Type B pancreatic cell (in vitro differentiated cells): ENCODE measurements at regions not wholly inside any gene's neighbourhood (a gene's known extent, or its start where the extent isn't known, plus 50 kb on each side); places are given as distances from the start of the nearest gene placed in this dataset.

Source experiments
- DNase-seq: peaks from one replicate; pipeline ENCODE4 v3.0.0; 2021; ENCODE audit warnings: mixed read lengths; ENCODE audit not compliant: unreplicated experiment; ENCODE audit errors: extremely low spot score
- H3K27ac Mint-ChIP-seq: 2 replicates; pipeline ENCODE4 v1.8.0; 2021; ENCODE audit warnings: mild to moderate bottlenecking, mixed read lengths
- H3K27me3 Mint-ChIP-seq: 2 replicates; pipeline ENCODE4 v1.8.0; 2021; ENCODE audit warnings: mixed read lengths
- H3K36me3 Mint-ChIP-seq: 2 replicates; pipeline ENCODE4 v1.8.0; 2021; ENCODE audit warnings: mixed read lengths
- H3K4me1 Mint-ChIP-seq: one replicate; pipeline ENCODE4 v1.8.0; 2021; ENCODE audit warnings: mixed read lengths; ENCODE audit not compliant: unreplicated experiment
- H3K4me3 Mint-ChIP-seq: 2 replicates; pipeline ENCODE4 v1.8.0; 2021; ENCODE audit warnings: mild to moderate bottlenecking, mixed read lengths
- H3K9me3 Mint-ChIP-seq: 2 replicates; pipeline ENCODE4 v1.8.0; 2021; ENCODE audit warnings: mixed read lengths
- TF ChIP-seq, protein P1 (sequence below): fragments of 200-600 bp; sonication (generic); conservative IDR thresholded peaks from 2 replicates; pipeline ENCODE4 v1.5.0; 2021; ENCODE audit warnings: antibody characterized with exemption, mild to moderate bottlenecking

DNA sequence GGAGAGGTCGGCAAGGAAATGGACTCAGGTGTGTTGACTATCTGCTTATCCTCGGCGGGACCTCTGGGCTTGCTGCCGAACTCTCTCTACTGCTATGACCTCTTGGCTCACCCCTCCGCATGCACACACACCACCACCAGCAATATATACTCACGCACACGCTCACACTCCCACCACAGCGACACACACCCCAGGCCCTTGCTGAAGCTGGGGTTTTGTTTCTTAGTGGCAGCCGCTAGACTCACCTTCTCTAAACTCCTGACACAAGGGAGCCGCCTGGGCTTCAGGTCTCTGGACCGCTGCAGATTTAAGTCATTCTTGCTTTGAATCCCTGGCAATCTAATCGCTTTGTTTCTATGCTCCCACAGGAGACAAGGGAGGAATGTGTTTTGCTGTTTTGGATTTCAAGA is 59.4 kb upstream of the BACH2 start:
- no peak overlapping the region for H3K27ac Mint-ChIP-seq
- H3K4me1 Mint-ChIP-seq, result peaks cover 15% of the 10 kb centered on the region
- no peak overlapping the region for H3K4me3 Mint-ChIP-seq
- H3K36me3 Mint-ChIP-seq, result no peaks in the 10 kb centered on the region
- peaks cover 7% of the 10 kb centered on the region for H3K27me3 Mint-ChIP-seq
- TF ChIP-seq, protein P1, sequence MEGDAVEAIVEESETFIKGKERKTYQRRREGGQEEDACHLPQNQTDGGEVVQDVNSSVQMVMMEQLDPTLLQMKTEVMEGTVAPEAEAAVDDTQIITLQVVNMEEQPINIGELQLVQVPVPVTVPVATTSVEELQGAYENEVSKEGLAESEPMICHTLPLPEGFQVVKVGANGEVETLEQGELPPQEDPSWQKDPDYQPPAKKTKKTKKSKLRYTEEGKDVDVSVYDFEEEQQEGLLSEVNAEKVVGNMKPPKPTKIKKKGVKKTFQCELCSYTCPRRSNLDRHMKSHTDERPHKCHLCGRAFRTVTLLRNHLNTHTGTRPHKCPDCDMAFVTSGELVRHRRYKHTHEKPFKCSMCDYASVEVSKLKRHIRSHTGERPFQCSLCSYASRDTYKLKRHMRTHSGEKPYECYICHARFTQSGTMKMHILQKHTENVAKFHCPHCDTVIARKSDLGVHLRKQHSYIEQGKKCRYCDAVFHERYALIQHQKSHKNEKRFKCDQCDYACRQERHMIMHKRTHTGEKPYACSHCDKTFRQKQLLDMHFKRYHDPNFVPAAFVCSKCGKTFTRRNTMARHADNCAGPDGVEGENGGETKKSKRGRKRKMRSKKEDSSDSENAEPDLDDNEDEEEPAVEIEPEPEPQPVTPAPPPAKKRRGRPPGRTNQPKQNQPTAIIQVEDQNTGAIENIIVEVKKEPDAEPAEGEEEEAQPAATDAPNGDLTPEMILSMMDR, result no peak
- no peaks in the 10 kb centered on the region for H3K9me3 Mint-ChIP-seq
- no peak for DNase-seq

DNA sequence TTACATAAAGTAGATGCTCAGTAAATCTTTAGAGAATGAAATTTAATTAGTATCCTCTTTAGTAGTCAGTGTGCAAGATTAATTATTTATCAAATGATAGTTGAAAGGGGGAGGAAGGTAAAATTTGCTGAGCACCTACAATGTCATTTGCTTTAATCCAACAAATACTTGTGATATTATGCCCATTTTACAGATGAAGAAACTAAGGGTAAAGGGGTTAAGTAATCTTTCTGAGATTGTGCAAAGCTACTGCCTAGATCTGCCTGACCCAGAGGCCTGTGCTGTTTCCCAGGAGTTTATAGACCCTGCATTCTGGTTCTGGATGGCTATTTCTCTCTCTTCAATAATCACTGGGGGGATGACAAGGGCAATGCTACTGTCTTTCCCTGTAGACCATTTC is 58.3 kb upstream of the BACH2 start:
- H3K4me1 Mint-ChIP-seq, result peaks cover 15% of the 10 kb centered on the region
- no peaks in the 10 kb centered on the region for H3K36me3 Mint-ChIP-seq
- peaks cover 10% of the 10 kb centered on the region for H3K27me3 Mint-ChIP-seq
- TF ChIP-seq, protein P1, result no peak
- no peak overlapping the region for H3K27ac Mint-ChIP-seq
- DNase-seq, result no peak
- H3K4me3 Mint-ChIP-seq, result no peak overlapping the region
- no peaks in the 10 kb centered on the region for H3K9me3 Mint-ChIP-seq

DNA sequence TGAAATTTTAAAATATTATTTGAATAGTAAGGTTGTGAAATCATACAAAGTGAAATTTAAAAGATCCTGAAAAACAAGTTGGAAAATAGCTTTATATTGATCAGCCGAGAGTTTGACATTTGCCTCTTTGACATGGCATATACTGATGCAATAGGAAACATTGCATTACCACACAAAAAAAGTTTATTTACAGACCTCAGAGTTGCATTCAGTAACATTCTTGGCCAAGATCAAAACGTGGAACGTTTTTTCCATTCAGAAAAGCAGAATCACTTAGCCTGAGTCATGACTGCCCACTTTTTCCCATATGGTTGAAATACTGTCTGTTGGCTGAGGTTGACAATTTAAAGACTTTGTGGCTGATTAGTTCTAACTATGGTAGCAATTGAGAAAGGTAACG is 55.1 kb upstream of the BACH2 start:
- no peak for DNase-seq
- Mint-ChIP-seq H3K4me3 (no peak overlapping the region), H3K9me3 (no peaks in the 10 kb centered on the region), H3K36me3 (no peaks in the 10 kb centered on the region), H3K27me3 (peaks cover 24% of the 10 kb centered on the region), H3K4me1 (peaks cover 16% of the 10 kb centered on the region), H3K27ac (no peak overlapping the region)
- TF ChIP-seq, protein P1, result no peak

DNA sequence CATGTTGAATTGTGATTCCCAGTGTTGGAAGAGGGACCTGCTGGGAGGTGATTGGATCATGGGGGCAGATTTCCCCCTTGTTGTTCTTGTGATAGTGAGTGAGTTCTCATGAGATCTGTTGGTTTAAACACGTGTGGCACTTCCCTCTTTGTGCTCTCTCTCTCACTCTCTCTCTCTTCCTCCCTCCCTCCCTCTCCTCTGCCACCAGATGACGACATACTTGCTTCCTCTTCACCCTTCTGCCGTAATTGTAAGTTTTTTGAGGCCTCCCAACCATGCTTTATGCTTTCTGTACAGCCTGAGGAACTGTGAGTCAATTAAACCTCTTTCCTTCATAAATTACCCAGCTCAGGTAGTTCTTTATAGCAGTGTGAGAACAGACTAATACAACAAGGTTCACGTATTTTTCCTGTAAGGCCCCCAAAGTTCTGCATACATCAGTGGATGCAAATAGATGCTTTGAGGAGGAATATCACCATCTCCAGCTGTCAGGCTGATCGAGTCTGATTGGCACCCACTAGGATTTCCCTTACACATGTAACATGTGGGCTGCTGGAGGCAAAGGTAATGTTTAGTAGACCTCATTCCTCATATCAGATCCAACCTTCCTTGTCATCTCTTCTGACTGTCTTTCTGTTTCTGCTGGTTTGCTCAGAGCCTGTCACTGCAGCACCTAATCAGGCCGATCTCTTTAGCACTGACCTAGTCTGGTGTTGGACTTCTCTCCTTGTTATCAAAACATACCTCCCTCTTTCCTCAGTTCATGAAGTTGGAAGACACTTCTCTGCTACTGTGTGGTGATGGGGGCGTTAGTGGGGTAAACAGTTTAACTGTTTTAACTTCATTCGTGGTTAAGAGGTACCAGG is 54.3 kb upstream of the BACH2 start:
- peaks cover 14% of the 10 kb centered on the region for H3K4me1 Mint-ChIP-seq
- H3K36me3 Mint-ChIP-seq, result no peaks in the 10 kb centered on the region
- H3K9me3 Mint-ChIP-seq, result no peaks in the 10 kb centered on the region
- DNase-seq, result no peak
- no peak overlapping the region for H3K27ac Mint-ChIP-seq
- TF ChIP-seq, protein P1, result no peak
- H3K4me3 Mint-ChIP-seq, result no peak overlapping the region
- peaks cover 27% of the 10 kb centered on the region for H3K27me3 Mint-ChIP-seq

DNA sequence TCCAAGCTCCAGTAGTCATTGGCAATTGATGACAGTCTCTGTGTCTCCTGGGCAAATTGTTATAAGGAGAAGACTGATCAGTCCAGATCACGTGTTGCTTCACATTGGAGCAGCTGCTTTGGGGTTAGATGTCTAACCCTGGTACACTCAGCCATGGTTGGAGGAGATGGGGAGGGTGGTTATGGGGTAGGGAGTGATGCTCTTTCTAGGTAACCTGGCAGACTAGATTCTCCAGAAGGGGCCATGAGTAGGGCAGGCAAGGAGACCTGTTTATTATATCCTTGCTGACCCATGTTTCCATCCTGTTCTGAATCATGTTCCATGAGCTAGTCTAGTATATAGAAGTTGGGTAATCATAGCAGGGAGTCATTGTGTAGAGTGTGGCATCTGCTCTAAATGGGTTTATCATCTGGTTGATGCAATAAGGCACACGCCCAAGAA is 50.8 kb upstream of the BACH2 start:
- Mint-ChIP-seq H3K27me3 (peaks cover 28% of the 10 kb centered on the region), H3K27ac (no peak overlapping the region), H3K9me3 (no peaks in the 10 kb centered on the region), H3K4me3 (no peak overlapping the region), H3K36me3 (no peaks in the 10 kb centered on the region), H3K4me1 (peaks cover 10% of the 10 kb centered on the region)
- TF ChIP-seq, protein P1, result no peak
- DNase-seq, result no peak
